HG03439 (cell line): ENCODE measurements at regions not wholly inside any gene's neighbourhood (a gene's known extent, or its start where the extent isn't known, plus 50 kb on each side); places are given as distances from the start of the nearest gene placed in this dataset.

Source experiments
- ATAC-seq: cut with Tn5 transposase; IDR thresholded peaks from one replicate; pipeline ENCODE4 v1.9.1; 2021; ENCODE audit warnings: mild to moderate bottlenecking, moderate library complexity; ENCODE audit not compliant: unreplicated experiment

DNA sequence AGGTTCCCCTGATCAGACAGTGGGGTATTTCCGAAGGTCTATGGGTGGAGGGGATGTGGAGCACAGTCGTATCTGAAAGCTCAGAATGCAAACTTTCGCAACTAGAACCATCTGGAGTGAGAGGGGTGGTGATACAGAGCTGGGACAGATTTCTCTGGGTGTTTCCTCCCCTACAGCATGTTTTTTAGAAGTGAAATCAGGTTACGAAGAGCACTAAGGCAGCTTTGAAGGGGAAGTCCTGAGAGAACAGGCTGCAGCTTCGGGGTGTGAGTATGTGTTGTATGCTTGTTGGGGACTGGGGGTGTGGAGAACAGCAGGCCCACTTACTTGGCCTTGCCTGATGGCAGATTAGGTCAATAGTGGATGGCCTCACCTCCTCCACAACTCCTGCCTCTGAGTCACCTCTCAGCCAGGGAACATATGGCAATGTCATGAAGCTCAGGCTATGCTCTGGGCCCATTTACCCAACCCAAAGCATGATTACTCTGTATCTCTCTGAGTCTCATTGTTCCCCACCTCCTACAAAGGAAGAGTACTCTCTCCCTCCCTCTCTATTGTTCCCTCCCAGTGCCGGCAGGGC, 107.2 kb upstream of the RASGRP1 start:
- ATAC-seq: peak; percentile 61

DNA sequence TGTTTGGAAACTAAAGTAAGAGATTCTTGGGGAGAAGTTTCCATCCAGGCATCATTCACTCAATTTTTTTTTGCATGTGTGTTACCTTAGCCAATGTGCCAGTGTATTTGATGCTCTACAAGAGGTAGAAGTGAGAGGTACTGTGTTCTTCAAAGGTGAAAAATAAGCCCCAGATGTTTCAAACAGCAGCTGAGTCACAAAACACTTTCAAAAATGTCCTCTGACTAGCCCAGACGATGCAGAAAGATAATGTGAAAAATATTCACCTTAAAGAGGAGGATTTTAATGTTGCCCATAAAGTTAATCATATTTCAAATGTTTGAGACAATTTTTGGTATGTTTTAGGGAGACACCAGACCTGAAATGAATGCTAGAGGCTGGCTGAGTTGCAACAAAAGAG, 107.7 kb upstream of the RASGRP1 start:
- no peak for ATAC-seq

DNA sequence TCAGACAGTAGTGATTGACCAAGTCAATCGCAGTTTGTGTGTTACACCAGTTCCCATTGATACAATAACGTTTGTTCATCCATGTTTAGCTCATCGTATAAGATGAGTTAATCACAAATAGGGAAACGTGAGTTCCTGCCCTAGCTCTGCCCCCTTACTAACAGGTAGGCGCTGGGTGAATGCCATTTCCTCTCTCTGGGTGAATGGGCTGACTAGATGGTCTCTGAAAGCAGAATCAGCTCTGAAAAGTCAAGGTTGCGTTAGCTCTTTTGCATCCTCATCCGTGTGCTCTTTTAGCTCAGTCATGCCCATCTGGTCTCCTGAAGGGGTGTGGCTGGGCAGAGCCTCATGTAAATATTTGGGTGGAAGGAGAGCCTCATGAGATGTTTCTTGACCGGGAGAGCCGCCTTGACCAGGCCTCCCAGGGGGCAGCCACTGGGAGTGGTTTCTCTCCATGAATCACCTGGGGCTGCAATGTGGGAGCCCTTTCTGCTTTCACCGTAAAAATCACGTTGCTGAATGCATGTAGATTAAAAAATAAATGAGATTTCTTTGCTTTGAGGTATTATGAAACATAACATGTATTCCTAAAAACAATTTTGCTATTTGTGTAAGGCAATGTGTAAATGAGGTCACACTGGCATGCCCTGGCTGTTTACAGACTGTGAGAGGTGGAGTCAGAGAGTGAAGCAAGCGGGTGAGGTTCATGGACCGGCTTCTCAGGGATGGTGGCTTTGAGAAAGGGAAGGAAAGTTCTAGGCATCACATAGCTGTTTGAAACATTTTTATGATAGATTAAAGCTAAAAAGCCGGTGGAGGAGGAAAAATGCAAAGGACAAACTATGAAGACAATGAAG, 108.4 kb upstream of the RASGRP1 start:
- peak; percentile 44 for ATAC-seq

DNA sequence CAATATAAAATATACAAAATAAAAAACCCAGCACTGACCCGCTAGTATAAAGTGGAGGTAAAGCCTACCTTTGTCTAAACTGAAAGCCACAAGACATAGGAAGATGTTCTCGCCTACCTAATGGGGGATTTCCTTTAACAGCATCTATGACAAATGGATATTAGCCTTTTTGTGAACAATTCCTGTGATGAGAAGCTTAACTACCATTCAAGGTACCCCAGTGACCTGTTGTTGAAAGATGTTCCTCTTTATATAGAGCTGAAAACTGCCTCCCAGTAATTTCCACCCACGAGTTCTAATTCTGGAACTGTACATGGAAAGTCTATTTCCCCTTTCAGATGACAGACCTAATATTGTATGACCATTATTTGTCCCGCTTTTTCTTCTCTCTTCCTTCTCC, 109.8 kb upstream of the RASGRP1 start:
- ATAC-seq: no peak

DNA sequence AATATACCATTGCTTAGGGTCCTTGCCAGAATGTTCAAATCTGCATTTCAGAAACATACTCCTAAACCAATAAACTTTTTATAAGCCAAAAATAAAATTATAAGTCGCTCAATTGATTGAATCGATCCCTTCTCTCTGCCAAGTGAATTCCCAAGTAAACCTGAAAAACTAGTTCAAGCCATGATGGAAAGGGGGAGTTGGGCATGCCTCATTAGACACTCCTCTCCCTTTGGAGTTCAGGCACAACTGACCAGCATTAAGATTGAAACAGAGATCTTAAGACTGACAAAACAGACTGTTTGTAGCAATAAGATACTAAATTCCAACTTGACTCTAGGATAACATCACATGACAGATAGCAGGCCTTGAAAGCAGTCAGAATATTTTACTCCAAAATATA, 113.7 kb upstream of the RASGRP1 start:
- ATAC-seq: no peak

DNA sequence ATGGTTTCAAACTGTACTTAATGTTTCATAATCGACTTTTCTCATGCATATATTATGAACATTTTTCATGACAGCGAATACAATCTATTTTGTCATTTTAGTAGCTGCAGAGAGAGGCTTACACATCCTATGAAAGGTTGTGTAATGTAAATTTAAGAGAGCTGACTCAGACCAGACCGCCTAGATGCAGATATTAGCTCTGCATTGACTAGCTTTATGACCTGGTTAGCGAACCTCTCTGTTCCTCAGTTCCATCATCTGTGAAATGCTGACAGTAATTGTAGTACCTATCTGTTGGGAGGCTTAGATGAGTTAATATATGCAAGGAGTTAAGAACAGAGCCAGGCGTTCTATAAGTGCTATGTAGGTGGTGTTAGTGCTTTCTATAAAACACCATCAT, 116.2 kb upstream of the RASGRP1 start:
- ATAC-seq: no peak

DNA sequence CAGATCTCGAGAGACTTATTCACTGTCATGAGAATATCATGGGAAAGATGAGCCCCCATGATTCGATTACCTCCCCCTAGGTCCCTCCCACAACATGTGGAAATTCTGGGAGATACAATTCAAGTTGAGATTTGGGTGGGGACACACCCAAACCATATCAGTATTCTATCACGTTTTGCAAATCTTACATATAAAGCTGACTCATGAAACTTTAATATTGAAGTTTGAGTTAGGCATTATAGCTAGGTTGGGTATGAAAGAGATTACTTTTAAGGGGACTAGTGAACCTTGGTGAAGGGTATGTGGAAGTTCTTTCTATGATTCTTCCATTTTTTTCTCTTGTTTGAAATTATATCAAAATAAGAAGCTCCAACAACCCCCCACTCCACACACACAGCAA, 117.7 kb upstream of the RASGRP1 start:
- ATAC-seq: no peak

DNA sequence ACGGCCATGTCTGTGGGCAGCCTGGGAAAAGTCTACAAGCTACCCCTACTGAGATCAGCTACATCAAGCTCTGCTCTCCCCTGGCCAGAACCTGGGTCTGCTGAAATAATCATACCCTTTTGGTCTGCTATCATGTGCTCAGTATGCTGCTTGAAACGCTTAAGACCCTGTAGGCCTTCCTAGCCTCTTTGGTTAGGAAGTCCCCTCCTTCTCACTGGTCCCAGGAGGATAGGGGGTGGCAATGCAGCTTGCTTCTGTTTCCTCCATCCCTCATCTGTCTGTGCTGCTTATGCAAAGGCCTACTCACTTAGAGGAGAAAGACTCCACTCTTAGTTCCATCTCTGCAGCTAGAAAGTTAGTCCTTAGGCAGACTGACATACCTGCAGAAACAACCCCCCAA, 118.2 kb upstream of the RASGRP1 start:
- no peak for ATAC-seq

DNA sequence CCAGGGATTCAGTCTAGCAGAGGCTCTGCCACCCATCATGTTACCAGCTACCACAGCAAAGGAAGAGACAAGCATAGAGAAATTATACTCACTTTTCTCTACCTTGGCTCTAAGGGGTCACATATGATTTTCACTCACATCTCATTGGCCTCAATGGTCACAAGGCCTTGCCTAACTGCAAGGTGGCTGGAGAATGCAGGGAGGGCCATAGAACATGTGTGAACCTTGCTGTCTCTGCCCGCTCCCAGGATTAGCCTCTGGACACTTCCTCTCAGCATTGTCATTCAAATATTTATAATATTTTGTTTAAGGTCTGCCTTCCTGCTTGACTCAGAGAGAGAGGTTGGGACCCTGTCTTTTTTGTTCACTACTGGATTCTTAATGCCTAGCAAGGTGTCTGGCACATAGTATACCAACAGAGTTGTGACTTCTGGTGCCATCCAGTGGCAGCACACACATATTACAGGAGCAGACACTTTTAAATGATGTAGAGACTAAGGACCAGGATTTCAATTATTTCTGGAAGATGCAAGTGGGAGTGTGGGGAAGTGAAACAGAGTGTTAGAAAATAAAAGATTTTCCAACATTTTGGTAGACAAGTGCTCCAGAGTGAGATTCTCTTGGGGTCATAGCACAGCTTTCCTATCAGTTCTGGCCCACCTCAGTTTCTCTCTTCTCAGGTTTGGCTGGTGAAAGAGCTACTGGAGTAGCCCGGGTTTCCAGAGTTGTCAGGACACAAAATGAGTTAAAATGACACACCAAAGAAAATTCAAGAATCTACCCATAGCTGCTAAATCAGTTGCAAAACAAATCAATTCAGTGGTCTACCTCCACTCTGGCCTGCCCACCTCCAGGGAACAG, 119.0 kb upstream of the RASGRP1 start:
- peak; percentile 85 for ATAC-seq

DNA sequence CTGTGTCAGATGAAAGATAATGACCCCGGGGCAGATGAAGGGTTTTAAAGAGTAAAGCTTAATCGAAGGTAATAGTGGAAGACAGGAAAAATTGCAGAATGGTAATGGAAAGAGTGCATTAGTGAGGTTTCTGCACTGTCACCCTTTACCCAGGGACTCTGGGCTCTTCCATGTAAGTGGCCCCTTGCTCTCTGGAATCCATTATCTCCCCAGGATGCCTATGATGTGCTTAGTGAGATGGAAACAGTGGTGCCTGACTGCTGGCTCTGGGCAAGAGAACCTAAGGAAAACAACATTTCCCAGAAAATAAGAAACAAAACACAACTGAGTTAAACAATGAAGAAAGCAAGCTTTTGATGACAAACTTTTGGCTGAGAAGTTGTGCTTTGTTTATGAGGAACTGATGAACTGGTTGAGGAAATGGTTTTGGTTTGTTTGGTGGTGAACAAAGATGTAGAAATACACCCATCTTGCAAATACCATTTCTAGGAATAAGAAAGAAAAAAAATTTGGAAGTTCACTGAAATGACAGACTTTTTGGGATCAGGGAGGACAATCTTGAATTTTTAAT, 119.9 kb upstream of the RASGRP1 start:
- no peak for ATAC-seq

DNA sequence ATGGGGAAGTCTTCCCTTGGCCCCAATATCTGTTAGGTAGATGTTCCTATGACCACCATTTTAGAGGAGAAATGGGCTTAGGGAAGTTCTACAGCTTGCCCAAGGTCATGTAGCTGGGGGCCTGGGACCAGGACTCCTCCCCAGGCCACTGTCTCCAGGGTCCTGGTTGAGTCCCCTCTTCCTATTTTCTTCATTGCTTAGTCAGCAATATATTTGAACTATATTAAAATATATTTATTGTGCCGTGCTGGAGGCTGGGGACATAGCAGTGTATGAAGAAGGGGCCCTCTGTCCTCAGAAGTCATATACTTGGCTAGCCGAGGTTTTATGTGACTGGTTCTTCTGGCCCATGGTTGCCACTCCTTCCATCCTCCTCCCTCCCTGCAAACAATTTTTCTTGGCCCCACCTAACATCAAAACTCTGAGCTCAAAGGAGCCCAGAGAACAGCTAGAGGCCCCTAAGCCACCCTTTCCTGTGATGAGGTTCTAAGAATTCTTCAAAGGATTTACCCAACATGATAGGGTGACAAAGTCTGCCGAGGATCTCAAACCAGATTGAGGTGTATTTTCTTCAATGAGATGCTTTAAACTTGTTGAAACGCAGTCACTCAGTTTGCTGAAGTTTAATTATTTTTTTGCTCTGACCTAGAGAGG, 121.2 kb upstream of the RASGRP1 start:
- no peak for ATAC-seq

DNA sequence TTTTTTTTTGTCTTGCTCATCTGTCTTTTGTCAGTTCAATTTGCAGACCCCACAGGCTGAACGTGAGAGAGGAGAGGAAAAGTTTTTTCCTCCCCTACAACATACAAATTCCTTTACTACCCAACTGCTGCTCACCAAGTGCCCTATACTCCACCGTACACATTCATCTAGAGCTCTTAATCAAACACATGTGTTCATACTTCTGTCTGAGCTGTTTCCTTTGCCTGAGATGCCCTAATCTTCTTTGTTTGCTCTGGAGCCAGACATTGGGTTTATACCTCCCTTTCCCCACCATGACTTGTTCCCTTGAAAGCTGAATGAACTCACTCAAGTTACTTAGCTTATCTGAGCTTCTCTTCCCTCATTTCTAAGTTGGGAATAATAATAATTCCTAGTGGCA, 122.7 kb upstream of the RASGRP1 start:
- ATAC-seq: no peak

DNA sequence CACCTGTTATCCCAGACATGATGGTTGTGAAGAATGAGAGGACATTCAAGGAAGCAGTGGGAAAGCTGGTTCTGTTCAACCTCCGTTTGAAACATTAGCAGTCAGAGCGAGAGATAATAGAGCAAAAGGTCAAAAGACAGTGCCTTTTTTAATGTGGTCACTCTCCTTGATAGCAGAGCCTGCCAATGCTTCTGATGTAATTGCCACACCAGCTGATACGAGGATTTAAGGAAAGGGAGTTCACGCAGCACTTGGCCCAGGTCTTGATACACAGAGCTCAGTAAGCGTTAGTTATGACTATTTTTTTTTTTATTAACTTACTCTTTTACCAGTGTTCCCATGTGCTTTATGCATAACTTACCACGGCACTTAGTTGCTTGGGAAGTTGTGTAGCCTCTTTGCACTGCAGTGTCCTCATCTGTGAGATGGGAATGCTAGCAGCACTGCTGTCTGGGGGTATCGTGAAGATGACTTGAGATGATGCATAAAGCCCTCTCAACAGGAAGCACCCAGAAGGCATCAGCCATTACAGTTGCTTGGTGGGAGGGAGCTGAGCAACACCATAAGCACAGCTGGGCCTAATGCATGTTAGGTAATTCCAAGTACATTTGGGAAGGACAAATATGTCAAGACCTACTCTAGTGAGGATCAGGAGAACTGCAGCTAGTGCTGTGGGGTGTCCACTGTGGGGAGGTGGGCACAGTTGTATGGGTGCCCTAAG, 123.3 kb upstream of the RASGRP1 start:
- no peak for ATAC-seq

DNA sequence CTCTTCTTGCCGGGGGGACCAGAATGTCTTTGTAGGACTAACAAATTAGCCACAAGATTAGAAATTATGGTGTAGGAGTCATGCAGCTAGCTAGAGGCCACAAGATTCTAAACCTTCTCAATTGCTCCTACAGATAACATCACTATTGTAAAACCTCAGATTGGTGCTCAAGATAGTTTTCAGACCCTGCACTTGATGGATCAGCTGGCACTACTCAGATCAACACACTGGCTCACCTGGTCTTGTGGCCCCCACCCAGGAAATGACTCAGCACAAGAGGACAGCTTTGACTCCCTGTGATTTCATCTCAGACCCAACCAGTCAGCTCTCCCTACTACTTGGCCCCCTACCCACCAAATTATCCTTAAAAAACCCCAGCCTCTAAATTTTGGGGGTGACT, 124.1 kb upstream of the RASGRP1 start:
- ATAC-seq: no peak

DNA sequence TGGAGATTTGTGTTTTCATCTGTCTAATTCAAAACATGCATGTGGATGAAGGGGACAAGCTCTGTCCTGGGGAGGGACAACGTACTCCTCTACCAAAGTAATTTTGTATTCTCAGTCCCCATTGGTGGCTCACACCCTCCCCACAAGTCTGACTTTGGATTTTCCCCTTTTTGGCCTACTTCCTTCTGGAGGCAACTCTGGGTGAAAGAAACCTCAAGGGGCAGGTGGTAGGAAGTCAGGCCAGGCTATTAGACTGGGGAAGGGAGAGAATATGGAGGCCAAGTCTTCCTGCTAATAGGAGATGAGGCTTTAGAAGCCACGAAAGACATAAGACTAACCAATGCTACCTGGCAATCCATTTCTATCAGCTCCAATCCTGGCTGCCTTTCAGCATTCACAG, 124.9 kb upstream of the RASGRP1 start:
- ATAC-seq: no peak

DNA sequence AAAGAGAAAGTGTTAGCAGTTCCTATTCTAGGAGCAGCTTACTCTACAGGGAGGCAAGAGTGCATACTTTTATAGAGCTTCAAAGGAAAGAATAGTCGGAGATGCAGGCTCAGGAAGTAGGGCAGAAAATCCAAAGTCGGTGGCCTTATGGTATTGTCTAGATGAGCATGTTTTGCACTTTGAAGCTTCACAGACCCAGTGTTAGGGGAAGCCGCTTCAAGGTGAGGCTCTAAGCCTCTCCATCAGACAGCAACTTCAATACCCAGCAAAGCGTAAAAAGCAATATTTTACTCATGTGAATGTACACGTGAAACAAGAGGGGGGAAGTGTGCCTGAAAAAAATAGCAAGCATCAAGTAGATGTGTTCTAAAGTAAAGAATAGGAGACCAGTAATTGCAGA, 125.6 kb upstream of the RASGRP1 start:
- no peak for ATAC-seq

DNA sequence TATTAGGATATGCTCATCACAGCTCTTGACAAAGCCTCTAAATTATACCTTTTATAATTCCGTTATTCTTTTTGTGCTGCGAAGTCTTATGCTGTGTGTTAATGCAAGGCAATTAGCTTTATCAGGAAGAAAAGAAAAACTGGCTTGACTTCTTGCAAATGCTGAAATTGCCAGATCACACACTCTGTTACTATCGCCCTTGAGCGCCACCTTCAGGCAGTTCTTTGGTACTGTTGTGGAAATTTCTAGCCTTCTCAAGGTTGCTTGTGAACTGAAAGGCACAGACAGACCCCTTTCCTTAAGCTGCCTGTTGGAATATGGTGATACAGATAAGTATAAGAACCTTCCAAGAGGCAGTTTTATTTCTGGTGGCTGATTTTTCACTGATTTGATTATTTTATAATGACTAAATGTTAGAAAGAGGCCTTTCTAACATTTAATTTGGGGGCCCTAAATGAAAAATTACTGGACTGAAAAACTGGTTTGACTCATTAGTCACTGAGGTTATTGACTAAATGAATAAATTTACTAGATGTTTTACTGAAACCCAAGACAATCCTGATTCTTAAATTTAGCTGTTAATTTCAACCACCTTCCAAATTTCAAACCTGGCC, 126.2 kb upstream of the RASGRP1 start:
- ATAC-seq: peak; percentile 62

DNA sequence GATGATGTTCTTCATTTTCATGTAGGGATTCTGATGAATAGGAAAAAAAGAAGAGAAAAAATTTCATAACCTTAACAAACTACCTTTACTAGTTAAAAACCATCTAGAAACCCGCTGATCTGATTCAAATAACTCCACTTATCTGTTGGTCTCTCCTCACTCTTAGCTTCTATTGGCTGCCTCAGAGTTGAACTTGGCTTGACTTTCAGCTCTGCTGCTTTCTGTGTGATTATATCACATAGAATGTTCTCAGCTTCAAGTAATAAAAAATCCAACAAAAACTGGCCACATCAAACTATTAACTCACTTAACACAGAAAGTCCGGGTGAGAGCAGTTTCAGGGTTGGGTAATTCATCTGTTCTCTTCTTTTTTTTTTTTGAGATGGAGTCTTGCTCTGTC, 126.8 kb upstream of the RASGRP1 start:
- no peak for ATAC-seq

DNA sequence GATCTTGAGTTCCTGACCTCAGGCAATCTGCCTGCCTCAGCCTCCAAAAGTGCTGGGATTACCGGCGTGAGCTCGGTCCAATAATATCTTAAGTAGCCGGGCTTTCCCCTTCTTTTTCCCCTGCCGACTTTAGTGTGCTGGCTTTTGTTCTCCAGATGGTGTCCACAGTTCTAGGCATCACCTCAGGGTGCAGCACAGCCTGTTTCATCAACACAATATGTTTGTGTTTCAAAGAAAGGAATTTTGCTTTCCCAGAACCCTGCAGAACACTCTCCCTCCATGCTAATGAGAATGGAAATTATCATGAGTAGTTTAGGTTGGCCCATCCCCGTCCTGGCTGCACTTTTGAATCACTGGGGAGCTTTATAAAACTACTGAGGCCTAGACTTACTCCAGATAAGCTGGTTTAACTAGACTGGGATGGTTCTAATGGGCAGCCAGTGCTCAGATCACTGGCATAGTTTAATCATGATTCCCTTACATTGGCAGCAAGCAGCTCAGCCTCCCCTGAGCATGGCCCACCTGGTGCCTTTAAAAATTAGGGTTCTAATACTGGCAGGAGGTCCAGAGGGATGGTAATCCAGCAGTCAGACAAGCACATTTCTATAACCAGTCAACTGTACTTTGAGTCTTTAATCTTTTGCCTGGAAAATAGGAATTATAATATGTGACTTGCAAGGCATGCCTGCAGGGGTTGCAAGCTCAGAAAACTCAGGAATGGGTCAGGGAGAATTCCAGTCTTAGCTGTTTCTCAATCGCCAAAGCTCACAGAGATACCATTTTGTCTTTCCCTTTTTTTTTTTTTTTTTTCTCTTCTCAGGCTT, 127.6 kb upstream of the RASGRP1 start:
- no peak for ATAC-seq
